ENCODE measurements at regions not wholly inside any gene's neighbourhood (a gene's known extent, or its start where the extent isn't known, plus 50 kb on each side); places are given as distances from the start of the nearest gene placed in this dataset.
"Not testable (repeated sequence)": the region's sequence is repeated elsewhere in the genome, so short reads cannot be mapped to it uniquely, and the experiment has no call there.

GRCh38 chr1:78745111-78745510 is 95.5 kb downstream of the IFI44 start:
- Histone ChIP-seq H3K9me3 (ENCODE audit: control insufficient read depth, low read depth, low read length) (no peaks in the 10 kb centered on the region), H3K4ac (ENCODE audit: low read depth, low read length) (no peak overlapping the region), H4K5ac (ENCODE audit: insufficient read length, low read depth, low read length) (no peak overlapping the region), H3K14ac (ENCODE audit: insufficient read depth, low read length) (no peak overlapping the region), H4K91ac (ENCODE audit: insufficient read length, low read depth, low read length) (no peak overlapping the region), H2BK5ac (ENCODE audit: insufficient read length, low read length) (no peak overlapping the region), H3K18ac (ENCODE audit: insufficient read length, low read depth, low read length) (no peak overlapping the region), H3K27ac (ENCODE audit: insufficient read length, low read depth, low read length) (no peak overlapping the region), H3K79me2 (ENCODE audit: insufficient read depth, low read length) (no peaks in the 10 kb centered on the region), H4K20me1 (ENCODE audit: control insufficient read depth, insufficient read depth, insufficient read length) (no peaks in the 10 kb centered on the region), H3T11ph (ENCODE audit: low read length) (no peak overlapping the region), H4K8ac (replicated peaks; ENCODE audit: insufficient read length, low read depth, low read length) (no peak overlapping the region), H3K56ac (ENCODE audit: insufficient read length, low read depth, low read length) (no peak overlapping the region), H3K27me3 (ENCODE audit: insufficient read depth, low read length) (no peaks in the 10 kb centered on the region), H2BK120ac (ENCODE audit: low read depth, low read length, poor library complexity, severe bottlenecking) (no peak overlapping the region), H3K23ac (ENCODE audit: insufficient read length, low read depth, low read length) (no peak overlapping the region), H2BK20ac (ENCODE audit: low read depth, low read length, poor library complexity, severe bottlenecking) (no peak overlapping the region), H3K79me1 (ENCODE audit: insufficient read depth, low read depth, low read length, poor library complexity, severe bottlenecking) (no peaks in the 10 kb centered on the region), H3K9ac (ENCODE audit: extremely low read depth, insufficient read length, low read length) (no peak overlapping the region), H3K4me2 (ENCODE audit: insufficient read depth, insufficient read length, low read length) (no peak overlapping the region), H2AK5ac (ENCODE audit: insufficient read length, low read length) (no peak overlapping the region), H2BK12ac (ENCODE audit: insufficient read length, low read depth, low read length) (no peak overlapping the region), H2AFZ (ENCODE audit: low read length) (no peak overlapping the region), H2BK15ac (ENCODE audit: low read depth, low read length) (no peak overlapping the region), H3K4me1 (ENCODE audit: insufficient read depth, low read length) (no peaks in the 10 kb centered on the region), H3K23me2 (ENCODE audit: insufficient read length, low read depth, low read length, poor library complexity, severe bottlenecking) (no peaks in the 10 kb centered on the region)
- Mint-ChIP-seq H3K4me1 (no peaks in the 10 kb centered on the region), H3K27ac (no peak overlapping the region), H3K36me3 (ENCODE audit: insufficient read depth in 1 of 3, low read depth in 3 of 3) (peaks cover 0 to 2% (median under 1%) of the 10 kb centered on the region in 3 experiments; a peak in 1 of 7 replicates), H3K4me3 (no peak overlapping the region), H3K27me3 (ENCODE audit: low read depth) (no peaks in the 10 kb centered on the region), H3K9me3 (peaks cover 5 to 6% of the 10 kb centered on the region in 2 experiments; a peak in 4 of 5 replicates)
- TF ChIP-seq, protein P1, sequence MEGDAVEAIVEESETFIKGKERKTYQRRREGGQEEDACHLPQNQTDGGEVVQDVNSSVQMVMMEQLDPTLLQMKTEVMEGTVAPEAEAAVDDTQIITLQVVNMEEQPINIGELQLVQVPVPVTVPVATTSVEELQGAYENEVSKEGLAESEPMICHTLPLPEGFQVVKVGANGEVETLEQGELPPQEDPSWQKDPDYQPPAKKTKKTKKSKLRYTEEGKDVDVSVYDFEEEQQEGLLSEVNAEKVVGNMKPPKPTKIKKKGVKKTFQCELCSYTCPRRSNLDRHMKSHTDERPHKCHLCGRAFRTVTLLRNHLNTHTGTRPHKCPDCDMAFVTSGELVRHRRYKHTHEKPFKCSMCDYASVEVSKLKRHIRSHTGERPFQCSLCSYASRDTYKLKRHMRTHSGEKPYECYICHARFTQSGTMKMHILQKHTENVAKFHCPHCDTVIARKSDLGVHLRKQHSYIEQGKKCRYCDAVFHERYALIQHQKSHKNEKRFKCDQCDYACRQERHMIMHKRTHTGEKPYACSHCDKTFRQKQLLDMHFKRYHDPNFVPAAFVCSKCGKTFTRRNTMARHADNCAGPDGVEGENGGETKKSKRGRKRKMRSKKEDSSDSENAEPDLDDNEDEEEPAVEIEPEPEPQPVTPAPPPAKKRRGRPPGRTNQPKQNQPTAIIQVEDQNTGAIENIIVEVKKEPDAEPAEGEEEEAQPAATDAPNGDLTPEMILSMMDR (conservative IDR thresholded peaks at IDR 0.05), result no peak
- DNase-seq, result no peak

- H2BK20ac ChIP-seq (ENCODE audit: low read depth, low read length, poor library complexity, severe bottlenecking), result not testable (repeated sequence)
- peaks cover 3 to 14% (median 6%) of the 10 kb centered on the region in 3 experiments; a peak in 5 of 7 replicates for H3K36me3 Mint-ChIP-seq (ENCODE audit: insufficient read depth in 1 of 3, low read depth in 3 of 3)
Observed at GRCh38 chr1:78753679-78754078, 104.0 kb downstream of the IFI44 start.

More at GRCh38 chr1:78753679-78754078, 104.0 kb downstream of the IFI44 start:
- H3K4me1 Mint-ChIP-seq; H4K91ac ChIP-seq (ENCODE audit: insufficient read length, low read depth, low read length); H2AK5ac ChIP-seq (ENCODE audit: insufficient read length, low read length); DNase-seq; H3K4me1 ChIP-seq (ENCODE audit: insufficient read depth, low read length); H2AFZ ChIP-seq (ENCODE audit: low read length); H3K4me2 ChIP-seq (ENCODE audit: insufficient read depth, insufficient read length, low read length); H3K4ac ChIP-seq (ENCODE audit: low read depth, low read length); H3K79me1 ChIP-seq (ENCODE audit: insufficient read depth, low read depth, low read length, poor library complexity, severe bottlenecking); H3K23me2 ChIP-seq (ENCODE audit: insufficient read length, low read depth, low read length, poor library complexity, severe bottlenecking); H3K27ac ChIP-seq (ENCODE audit: insufficient read length, low read depth, low read length); H3K9ac ChIP-seq (ENCODE audit: extremely low read depth, insufficient read length, low read length); H2BK120ac ChIP-seq (ENCODE audit: low read depth, low read length, poor library complexity, severe bottlenecking); H3K79me2 ChIP-seq (ENCODE audit: insufficient read depth, low read length); H4K20me1 ChIP-seq (ENCODE audit: control insufficient read depth, insufficient read depth, insufficient read length); H3K27ac Mint-ChIP-seq; H2BK15ac ChIP-seq (ENCODE audit: low read depth, low read length); H3K9me3 ChIP-seq (ENCODE audit: control insufficient read depth, low read depth, low read length); H2BK12ac ChIP-seq (ENCODE audit: insufficient read length, low read depth, low read length); H4K5ac ChIP-seq (ENCODE audit: insufficient read length, low read depth, low read length); H3T11ph ChIP-seq (ENCODE audit: low read length); H3K27me3 ChIP-seq (ENCODE audit: insufficient read depth, low read length); H4K8ac ChIP-seq (replicated peaks; ENCODE audit: insufficient read length, low read depth, low read length); H3K27me3 Mint-ChIP-seq (ENCODE audit: low read depth); H3K56ac ChIP-seq (ENCODE audit: insufficient read length, low read depth, low read length); H3K4me3 Mint-ChIP-seq; H2BK5ac ChIP-seq (ENCODE audit: insufficient read length, low read length); H3K23ac ChIP-seq (ENCODE audit: insufficient read length, low read depth, low read length); H3K14ac ChIP-seq (ENCODE audit: insufficient read depth, low read length); H3K18ac ChIP-seq (ENCODE audit: insufficient read length, low read depth, low read length): not testable (repeated sequence)
- peaks cover 10 to 16% of the 10 kb centered on the region in 2 experiments for H3K9me3 Mint-ChIP-seq
- no CpG with 5 or more reads among the region's 2 CpGs for WGBS (ENCODE audit: extremely low coverage, insufficient read length, low lambda C conversion rate)

All from H9 (cell line).